ENCODE measurements at regions not wholly inside any gene's neighbourhood (a gene's known extent, or its start where the extent isn't known, plus 50 kb on each side); places are given as distances from the start of the nearest gene placed in this dataset.

- no peak for TF ChIP-seq CTCF (IDR thresholded peaks at IDR 0.05)
- no peak for TF ChIP-seq ZFX (IDR thresholded peaks at IDR 0.05; ENCODE audit: borderline replicate concordance)
- H3K27ac ChIP-seq = no peak overlapping the region
Measured at GRCh38 chr6:168139121-168139520, 60.1 kb upstream of the FRMD1 start.

GRCh38 chr6:168138436-168138835, 59.4 kb upstream of the FRMD1 start:
- TF ChIP-seq ZFX (IDR thresholded peaks at IDR 0.05; ENCODE audit: borderline replicate concordance) (no peak), CTCF (IDR thresholded peaks at IDR 0.05) (no peak)
- no peak overlapping the region for H3K27ac ChIP-seq

- TF ChIP-seq ZFX (IDR thresholded peaks at IDR 0.05; ENCODE audit: borderline replicate concordance) = no peak
- no peak for TF ChIP-seq CTCF (IDR thresholded peaks at IDR 0.05)
- no peak overlapping the region for H3K27ac ChIP-seq
Measured at GRCh38 chr6:168137024-168137423, 58.0 kb upstream of the FRMD1 start.

- TF ChIP-seq ZFX (IDR thresholded peaks at IDR 0.05; ENCODE audit: borderline replicate concordance) (no peak), CTCF (IDR thresholded peaks at IDR 0.05) (no peak)
- H3K27ac ChIP-seq = no peak overlapping the region
Measured at GRCh38 chr6:168136622-168137021, 57.6 kb upstream of the FRMD1 start.

- no peak overlapping the region for H3K27ac ChIP-seq
- TF ChIP-seq ZFX (IDR thresholded peaks at IDR 0.05; ENCODE audit: borderline replicate concordance) = no peak
- no peak for TF ChIP-seq CTCF (IDR thresholded peaks at IDR 0.05)
Measured at GRCh38 chr6:168136001-168136400, 57.0 kb upstream of the FRMD1 start.

GRCh38 chr6:168134560-168135201, 55.7 kb upstream of the FRMD1 start:
- TF ChIP-seq CTCF (IDR thresholded peaks at IDR 0.05) = no peak
- no peak for TF ChIP-seq ZFX (IDR thresholded peaks at IDR 0.05; ENCODE audit: borderline replicate concordance)
- no peak overlapping the region for H3K27ac ChIP-seq

GRCh38 chr6:168133687-168134559, 54.9 kb upstream of the FRMD1 start:
- no peak overlapping the region for H3K27ac ChIP-seq
- TF ChIP-seq ZFX (IDR thresholded peaks at IDR 0.05; ENCODE audit: borderline replicate concordance) (no peak), CTCF (IDR thresholded peaks at IDR 0.05) (no peak)
